Natural killer cell (primary cell): ENCODE measurements at regions not wholly inside any gene's neighbourhood (a gene's known extent, or its start where the extent isn't known, plus 50 kb on each side); places are given as distances from the start of the nearest gene placed in this dataset.
A peak's percentile ranks its signal among the peaks of the same experiment; 100 is the strongest.

ENCODE experiments used
- ATAC-seq, 3 donors: fragments of 150-1000 bp in 2 of 3; fragments of 200-7000 bp in 1 of 3; cut with Tn5 transposase; 1 replicate in 1 of 3; 2 replicates in 2 of 3; pipeline ENCODE4 v1.10.0; 2021; ENCODE audit warnings: mild to moderate bottlenecking in 2 of 3, moderate library complexity in 2 of 3
- DNase-seq, 2 donors: peaks; one replicate each; pipeline versions ENCODE4 v3.0.0 to v3.0.0-alpha.2; 2013 to 2021; ENCODE audit warnings: mixed read lengths in 1 of 2
- H3K27ac ChIP-seq: one replicate; pipeline ENCODE4 v1.5.1; 2013; ENCODE audit warnings: mild to moderate bottlenecking, low read length
- H3K27me3 ChIP-seq: one replicate; pipeline ENCODE4 v1.6.1; 2013; ENCODE audit warnings: low read length; ENCODE audit not compliant: control insufficient read depth, insufficient read depth
- H3K36me3 ChIP-seq: one replicate; pipeline ENCODE4 v1.6.1; 2013; ENCODE audit warnings: low read length; ENCODE audit not compliant: control insufficient read depth, insufficient read depth
- H3K4me1 ChIP-seq: one replicate; pipeline ENCODE4 v1.6.1; 2013; ENCODE audit warnings: low read length; ENCODE audit not compliant: control insufficient read depth, insufficient read depth
- H3K4me3 ChIP-seq: one replicate; pipeline ENCODE4 v1.5.1; 2013; ENCODE audit warnings: low read length
- H3K9me3 ChIP-seq: one replicate; pipeline ENCODE4 v1.6.1; 2013; ENCODE audit warnings: low read length; ENCODE audit not compliant: control insufficient read depth, insufficient read depth
- H3K27ac Mint-ChIP-seq, 2 donors: one replicate each; pipeline ENCODE4 v1.8.0; 2022; ENCODE audit warnings: mild to moderate bottlenecking in 2 of 2, mixed read lengths in 2 of 2, moderate library complexity in 1 of 2
- H3K27me3 Mint-ChIP-seq, 2 donors: one replicate each; pipeline ENCODE4 v1.8.0; 2022; ENCODE audit warnings: low read depth in 2 of 2, mixed read lengths in 2 of 2
- H3K36me3 Mint-ChIP-seq: one replicate; pipeline ENCODE4 v1.8.0; 2022; ENCODE audit warnings: mixed read lengths
- H3K4me1 Mint-ChIP-seq, 2 donors: one replicate each; pipeline ENCODE4 v1.8.0; 2022; ENCODE audit warnings: mixed read lengths in 2 of 2
- H3K4me3 Mint-ChIP-seq: one replicate; pipeline ENCODE4 v1.8.0; 2022; ENCODE audit warnings: mild to moderate bottlenecking, moderate library complexity, mixed read lengths
- H3K9me3 Mint-ChIP-seq, 2 donors: one replicate each; pipeline ENCODE4 v1.8.0; 2022; ENCODE audit warnings: mixed read lengths in 2 of 2
- WGBS: methylation state at CpG from one replicate; pipeline ENCODE4 v1.1.7; 2013; ENCODE audit warnings: missing lambda C conversion rate; ENCODE audit not compliant: insufficient coverage; 5-methylcytosine and 5-hydroxymethylcytosine counted together
- intact Hi-C: fragments of 100-400 bp; cut with micrococcal nuclease; formaldehyde crosslinking; loops from one replicate; pipeline ENCODE4 v1.14.2; 2022
- TF ChIP-seq, protein P1 (sequence below): fragments of 200-600 bp; IDR thresholded peaks from one replicate; pipeline ENCODE4 v1.8.0; 2022; ENCODE audit warnings: antibody characterized with exemption

- no peak for DNase-seq
- Histone ChIP-seq H3K27me3 (no peaks in the 10 kb centered on the region), H3K9me3 (no peaks in the 10 kb centered on the region), H3K36me3 (no peaks in the 10 kb centered on the region), H3K27ac (no peak overlapping the region), H3K4me1 (peaks cover 10% of the 10 kb centered on the region), H3K4me3 (no peak overlapping the region)
- 80% methylated on average over 1 of the region's 1 CpG for WGBS
- no peak for ATAC-seq
- Mint-ChIP-seq H3K27ac (no peak overlapping the region), H3K36me3 (no peaks in the 10 kb centered on the region), H3K27me3 (peaks cover 3 to 21% of the 10 kb centered on the region in 2 donors), H3K4me1 (peaks cover 14 to 17% of the 10 kb centered on the region in 2 donors), H3K4me3 (no peak overlapping the region), H3K9me3 (no peaks in the 10 kb centered on the region)
- intact Hi-C loops: loop anchor here (10.0 kb wide), 1 partner anchor 89 kb away; no protein-coding TSS in a partner anchor
- TF ChIP-seq, protein P1, sequence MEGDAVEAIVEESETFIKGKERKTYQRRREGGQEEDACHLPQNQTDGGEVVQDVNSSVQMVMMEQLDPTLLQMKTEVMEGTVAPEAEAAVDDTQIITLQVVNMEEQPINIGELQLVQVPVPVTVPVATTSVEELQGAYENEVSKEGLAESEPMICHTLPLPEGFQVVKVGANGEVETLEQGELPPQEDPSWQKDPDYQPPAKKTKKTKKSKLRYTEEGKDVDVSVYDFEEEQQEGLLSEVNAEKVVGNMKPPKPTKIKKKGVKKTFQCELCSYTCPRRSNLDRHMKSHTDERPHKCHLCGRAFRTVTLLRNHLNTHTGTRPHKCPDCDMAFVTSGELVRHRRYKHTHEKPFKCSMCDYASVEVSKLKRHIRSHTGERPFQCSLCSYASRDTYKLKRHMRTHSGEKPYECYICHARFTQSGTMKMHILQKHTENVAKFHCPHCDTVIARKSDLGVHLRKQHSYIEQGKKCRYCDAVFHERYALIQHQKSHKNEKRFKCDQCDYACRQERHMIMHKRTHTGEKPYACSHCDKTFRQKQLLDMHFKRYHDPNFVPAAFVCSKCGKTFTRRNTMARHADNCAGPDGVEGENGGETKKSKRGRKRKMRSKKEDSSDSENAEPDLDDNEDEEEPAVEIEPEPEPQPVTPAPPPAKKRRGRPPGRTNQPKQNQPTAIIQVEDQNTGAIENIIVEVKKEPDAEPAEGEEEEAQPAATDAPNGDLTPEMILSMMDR: no peak
Observed at GRCh38 chr1:66443793-66444192, 90.2 kb upstream of the SGIP1 start.

GRCh38 chr1:66444438-66445265, 89.3 kb upstream of the SGIP1 start:
- peak overlapping the region; percentile 56 for H3K27ac ChIP-seq
- WGBS: no CpG with 5 or more reads among the region's 3 CpGs
- no peak overlapping the region for H3K4me3 Mint-ChIP-seq

GRCh38 chr1:66445492-66446181, 88.3 kb upstream of the SGIP1 start:
- WGBS: 17% methylated on average over 5 of the region's 5 CpGs
- Histone ChIP-seq H3K4me1 (peaks cover 10% of the 10 kb centered on the region), H3K36me3 (no peaks in the 10 kb centered on the region), H3K27me3 (no peaks in the 10 kb centered on the region), H3K27ac (peak overlapping the region; percentile 56), H3K9me3 (no peaks in the 10 kb centered on the region), H3K4me3 (no peak overlapping the region)
- Mint-ChIP-seq H3K4me1 (peaks cover 14% of the 10 kb centered on the region in 2 donors), H3K9me3 (no peaks in the 10 kb centered on the region), H3K27me3 (peaks cover 4 to 26% of the 10 kb centered on the region in 2 donors), H3K4me3 (peak overlapping the region; percentile 52), H3K27ac (peak overlapping the region; percentile 65 to 75), H3K36me3 (no peaks in the 10 kb centered on the region)
- TF ChIP-seq, protein P1: no peak
- peak in 1 of 2 donors; percentile 78 for DNase-seq
- ATAC-seq: peak; percentile 62 to 75 (median 66)
- intact Hi-C loops: loop anchor here (1.0 to 10.0 kb wide), 3 partner anchors 91 to 486 kb away; no protein-coding TSS in a partner anchor

More at GRCh38 chr1:66444438-66445265, 89.3 kb upstream of the SGIP1 start:
- H3K9me3 ChIP-seq: no peaks in the 10 kb centered on the region
- H3K4me1 ChIP-seq: peaks cover 10% of the 10 kb centered on the region
- TF ChIP-seq, protein P1: no peak
- ATAC-seq (no peak), DNase-seq (no peak)
- Mint-ChIP-seq H3K27me3 (peaks cover 4 to 26% of the 10 kb centered on the region in 2 donors), H3K36me3 (no peaks in the 10 kb centered on the region), H3K4me1 (peaks cover 14% of the 10 kb centered on the region in 2 donors), H3K27ac (peak overlapping the region; percentile 65 to 75), H3K9me3 (no peaks in the 10 kb centered on the region)
- H3K4me3 ChIP-seq: no peak overlapping the region
- no peaks in the 10 kb centered on the region for H3K36me3 ChIP-seq
- H3K27me3 ChIP-seq: no peaks in the 10 kb centered on the region
- intact Hi-C loops: loop anchor here (10.0 kb wide), 1 partner anchor 90 kb away; no protein-coding TSS in a partner anchor
